GM13976 (cell line): ENCODE measurements at regions not wholly inside any gene's neighbourhood (a gene's known extent, or its start where the extent isn't known, plus 50 kb on each side); places are given as distances from the start of the nearest gene placed in this dataset.

Experiments used
- DNase-seq: peaks from one replicate; pipeline ENCODE4 v3.0.0; 2012; ENCODE audit warnings: low spot score
- CTCF ChIP-seq: IDR thresholded peaks from 2 replicates; pipeline ENCODE4 v1.5.1; 2012; ENCODE audit warnings: borderline replicate concordance, mild to moderate bottlenecking; ENCODE audit not compliant: insufficient read depth; ENCODE audit errors: extremely low read depth, missing control alignments, control extremely low read depth
- in situ Hi-C: fragments of 300-500 bp; cut with MboI; formaldehyde crosslinking; loops from one replicate; pipeline ENCODE4 v1.12.0; 2022; ENCODE audit warnings: low sequenced_read_pairs, mixed read lengths, inconsistent platforms; ENCODE audit not compliant: unreplicated experiment

GRCh38 chr3:102614585-102614984 lies 179.8 kb downstream of the ZPLD1 start:
- no peak for DNase-seq
- TF ChIP-seq CTCF = no peak
- in situ Hi-C loops = no loop called here

- in situ Hi-C loops = no loop called here
- no peak for TF ChIP-seq CTCF
- DNase-seq = no peak
Observed at GRCh38 chr3:102617381-102617780, 182.6 kb downstream of the ZPLD1 start.

- DNase-seq = no peak
- in situ Hi-C loops = no loop called here
- no peak for TF ChIP-seq CTCF
Observed at GRCh38 chr3:102619361-102619760, 184.5 kb downstream of the ZPLD1 start.

GRCh38 chr3:102629943-102630342 lies 195.1 kb downstream of the ZPLD1 start:
- in situ Hi-C loops = no loop called here
- no peak for TF ChIP-seq CTCF
- no peak for DNase-seq

GRCh38 chr3:102630531-102630930 lies 195.7 kb downstream of the ZPLD1 start:
- in situ Hi-C loops = no loop called here
- TF ChIP-seq CTCF = no peak
- DNase-seq = no peak

GRCh38 chr3:102643546-102643945 lies 208.7 kb downstream of the ZPLD1 start:
- DNase-seq = no peak
- TF ChIP-seq CTCF = no peak
- in situ Hi-C loops = no loop called here

GRCh38 chr3:102646557-102646956 lies 211.7 kb downstream of the ZPLD1 start:
- no peak for DNase-seq
- no peak for TF ChIP-seq CTCF
- in situ Hi-C loops = no loop called here
